GM10266 (cell line): ENCODE measurements at regions not wholly inside any gene's neighbourhood (a gene's known extent, or its start where the extent isn't known, plus 50 kb on each side); places are given as distances from the start of the nearest gene placed in this dataset.
"Not testable (repeated sequence)": the region's sequence is repeated elsewhere in the genome, so short reads cannot be mapped to it uniquely, and the experiment has no call there.

ENCODE experiments used
- DNase-seq: peaks from one replicate; pipeline ENCODE4 v3.0.0; 2012; ENCODE audit errors: extremely low spot score
- CTCF ChIP-seq: IDR thresholded peaks from 2 replicates; pipeline ENCODE4 v1.5.1; 2012; ENCODE audit warnings: mild to moderate bottlenecking, low read depth; ENCODE audit not compliant: control insufficient read depth, insufficient read depth; ENCODE audit errors: missing control alignments

DNA sequence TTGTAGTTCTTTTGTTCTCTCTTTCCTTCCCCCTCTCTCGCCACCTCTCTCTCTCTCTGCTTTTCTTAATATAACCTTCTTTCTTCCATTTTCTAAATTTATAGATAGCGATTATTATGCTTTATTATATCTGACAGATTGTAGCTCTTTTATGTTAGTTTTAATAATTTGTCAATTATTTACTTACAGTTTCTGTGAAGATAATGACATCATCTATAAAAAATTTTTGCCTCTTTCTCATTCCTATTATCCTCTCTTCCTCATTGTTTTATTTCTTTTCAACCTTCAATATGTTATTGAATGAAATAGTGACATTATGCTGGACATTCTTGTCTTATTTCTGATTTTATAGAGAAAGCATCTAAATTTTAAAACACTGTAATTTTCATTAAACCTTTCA, 469.6 kb upstream of the NRG3 start:
- no peak for TF ChIP-seq CTCF

GRCh38 chr10:81414038-81414437, 461.0 kb upstream of the NRG3 start:
- DNase-seq = no peak
- TF ChIP-seq CTCF = no peak

More for the DNA sequence above, 469.6 kb upstream of the NRG3 start:
- DNase-seq = no peak

DNA sequence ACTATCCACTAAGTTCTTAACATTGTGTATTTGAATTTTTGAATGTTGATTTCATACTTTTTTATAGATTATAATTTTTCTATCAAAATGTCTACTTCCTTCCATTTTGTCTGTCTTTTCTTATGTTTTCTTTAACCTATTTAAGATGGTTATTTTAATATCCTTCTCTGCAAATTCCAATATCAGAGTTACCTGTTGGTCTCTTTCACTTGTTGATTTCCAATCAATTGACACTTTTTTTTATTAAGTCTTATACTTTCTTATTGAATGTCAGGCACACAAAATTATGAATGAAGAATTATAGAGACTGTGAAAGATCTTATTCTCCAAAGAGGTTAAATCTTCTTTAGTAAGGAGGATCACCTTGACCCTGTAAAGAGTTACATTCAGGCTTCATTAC, 448.3 kb upstream of the NRG3 start:
- TF ChIP-seq CTCF = no peak
- no peak for DNase-seq

DNA sequence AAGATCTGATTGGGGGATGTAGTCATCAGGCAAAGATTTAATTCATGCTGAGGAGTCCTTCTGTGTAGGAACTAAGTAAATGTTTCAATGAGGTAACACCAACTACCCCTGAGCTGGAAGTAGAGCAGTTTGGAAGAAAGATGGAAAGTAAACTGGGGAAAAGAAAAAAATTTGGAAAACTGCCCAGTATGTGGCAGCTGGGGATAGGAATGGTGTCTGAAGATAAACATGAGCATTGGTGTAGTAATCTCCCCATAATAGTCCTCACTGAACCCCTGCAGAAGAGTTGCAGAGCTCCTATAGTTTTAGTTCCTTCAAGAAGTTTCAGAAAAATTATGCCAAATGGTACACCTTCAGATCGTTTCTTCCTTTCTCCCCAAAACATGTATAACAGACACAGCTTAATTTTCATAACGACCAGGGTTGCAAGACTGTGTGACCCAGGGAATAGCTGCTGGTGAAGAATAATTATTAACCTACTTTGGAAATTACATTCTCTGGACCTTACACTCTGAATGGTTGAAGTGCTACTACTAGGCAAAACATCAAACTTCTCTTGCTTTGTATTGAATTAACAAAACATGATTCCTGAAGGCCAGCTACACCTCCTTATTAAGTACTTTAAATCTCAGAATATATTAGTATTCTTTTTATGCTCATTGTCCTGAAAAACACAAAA, 446.4 kb upstream of the NRG3 start:
- DNase-seq = no peak
- no peak for TF ChIP-seq CTCF

GRCh38 chr10:81439445-81439844, 435.5 kb upstream of the NRG3 start:
- no peak for TF ChIP-seq CTCF
- DNase-seq = no peak

GRCh38 chr10:81441624-81442023, 433.4 kb upstream of the NRG3 start:
- DNase-seq = not testable (repeated sequence)

- DNase-seq = no peak
- TF ChIP-seq CTCF = no peak
These were observed 430.6 kb upstream of the NRG3 start for GRCh38 chr10:81444242-81444929.

GRCh38 chr10:81450651-81451050, 424.3 kb upstream of the NRG3 start:
- TF ChIP-seq CTCF = no peak
- DNase-seq = no peak
